Upper lobe of right lung (tissue), 1 donor: ENCODE measurements at regions not wholly inside any gene's neighbourhood (a gene's known extent, or its start where the extent isn't known, plus 50 kb on each side); places are given as distances from the start of the nearest gene placed in this dataset.

Experiments
- ATAC-seq: fragments of 200-7000 bp; cut with Tn5 transposase; one replicate; pipeline ENCODE4 v1.9.1; 2020; ENCODE audit warnings: mild to moderate bottlenecking, moderate library complexity
- DNase-seq: peaks from one replicate; pipeline ENCODE4 v3.0.0-alpha.2; 2020
- H3K27ac ChIP-seq: fragments of 200-600 bp; one replicate; pipeline ENCODE4 v1.8.0; 2022
- H3K27me3 ChIP-seq: fragments of 200-600 bp; one replicate; pipeline ENCODE4 v1.8.0; 2022; ENCODE audit warnings: mild to moderate bottlenecking
- H3K36me3 ChIP-seq: fragments of 200-600 bp; one replicate; pipeline ENCODE4 v1.8.0; 2022
- H3K4me1 ChIP-seq: fragments of 200-600 bp; one replicate; pipeline ENCODE4 v1.8.0; 2022
- H3K4me3 ChIP-seq: fragments of 200-600 bp; one replicate; pipeline ENCODE4 v1.8.0; 2022; ENCODE audit warnings: mild to moderate bottlenecking
- H3K9me3 ChIP-seq: fragments of 200-600 bp; one replicate; pipeline ENCODE4 v1.8.0; 2022
- CTCF ChIP-seq: fragments of 200-600 bp; IDR thresholded peaks from one replicate; pipeline ENCODE4 v1.8.0; 2022; ENCODE audit warnings: antibody characterized with exemption
- intact Hi-C: fragments of 100-400 bp; cut with DNase I; formaldehyde crosslinking; loops from one replicate; pipeline ENCODE4 v1.11.0; 2022
- donor health status: DM: no; HTN: yes; CAD: no; lungs with severe emphysema.

- Histone ChIP-seq H3K27ac (no peak overlapping the region), H3K4me3 (no peak overlapping the region), H3K9me3 (no peaks in the 10 kb centered on the region), H3K36me3 (no peaks in the 10 kb centered on the region), H3K27me3 (no peaks in the 10 kb centered on the region), H3K4me1 (no peaks in the 10 kb centered on the region)
- no peak for DNase-seq
- TF ChIP-seq CTCF: no peak
- no peak for ATAC-seq
- intact Hi-C loops: no loop called here
Observed at GRCh38 chr1:83115785-83116184, 883.1 kb downstream of the TTLL7 start.

- no peak overlapping the region for H3K4me3 ChIP-seq
- H3K4me1 ChIP-seq: no peaks in the 10 kb centered on the region
- H3K27me3 ChIP-seq: no peaks in the 10 kb centered on the region
- no peaks in the 10 kb centered on the region for H3K9me3 ChIP-seq
- DNase-seq (no peak), ATAC-seq (no peak)
- no peaks in the 10 kb centered on the region for H3K36me3 ChIP-seq
- no peak overlapping the region for H3K27ac ChIP-seq
- TF ChIP-seq CTCF: no peak
- intact Hi-C loops: no loop called here
Observed at GRCh38 chr1:83114136-83114834, 884.6 kb downstream of the TTLL7 start.

GRCh38 chr1:83113652-83114051 lies 885.3 kb downstream of the TTLL7 start:
- intact Hi-C loops: no loop called here
- Histone ChIP-seq H3K9me3 (no peaks in the 10 kb centered on the region), H3K4me1 (no peaks in the 10 kb centered on the region), H3K4me3 (no peak overlapping the region), H3K27ac (no peak overlapping the region), H3K27me3 (no peaks in the 10 kb centered on the region), H3K36me3 (no peaks in the 10 kb centered on the region)
- ATAC-seq (no peak), DNase-seq (no peak)
- TF ChIP-seq CTCF: no peak

- DNase-seq (no peak), ATAC-seq (no peak)
- no peaks in the 10 kb centered on the region for H3K9me3 ChIP-seq
- no peak for TF ChIP-seq CTCF
- no peak overlapping the region for H3K27ac ChIP-seq
- no peaks in the 10 kb centered on the region for H3K4me1 ChIP-seq
- no peaks in the 10 kb centered on the region for H3K27me3 ChIP-seq
- no peak overlapping the region for H3K4me3 ChIP-seq
- no peaks in the 10 kb centered on the region for H3K36me3 ChIP-seq
- intact Hi-C loops: no loop called here
Observed at GRCh38 chr1:83112248-83112885, 886.6 kb downstream of the TTLL7 start.

GRCh38 chr1:83110156-83110555 lies 888.8 kb downstream of the TTLL7 start:
- Histone ChIP-seq H3K36me3 (no peaks in the 10 kb centered on the region), H3K4me3 (no peak overlapping the region), H3K27ac (no peak overlapping the region), H3K9me3 (no peaks in the 10 kb centered on the region), H3K4me1 (no peaks in the 10 kb centered on the region), H3K27me3 (no peaks in the 10 kb centered on the region)
- intact Hi-C loops: no loop called here
- TF ChIP-seq CTCF: no peak
- DNase-seq (no peak), ATAC-seq (no peak)
